ENCODE measurements at regions not wholly inside any gene's neighbourhood (a gene's known extent, or its start where the extent isn't known, plus 50 kb on each side); places are given as distances from the start of the nearest gene placed in this dataset.

- Histone ChIP-seq H3K79me2 (no peaks in the 10 kb centered on the region), H3K9ac (no peak overlapping the region), H3K27me3 (ENCODE audit: control insufficient read depth, insufficient read depth, low read length) (no peaks in the 10 kb centered on the region), H3K4me3 (ENCODE audit: low read depth, low read length) (no peak overlapping the region), H3K36me3 (ENCODE audit: control insufficient read depth, insufficient read depth, low read length) (no peaks in the 10 kb centered on the region), H3K4me1 (no peaks in the 10 kb centered on the region), H2AFZ (no peak overlapping the region), H3K4me2 (ENCODE audit: low read length) (no peak overlapping the region), H3K27ac (no peak overlapping the region), H3K9me3 (ENCODE audit: control insufficient read depth, low read length) (no peaks in the 10 kb centered on the region)
- TF ChIP-seq CTCF (IDR thresholded peaks at IDR 0.05): no peak
Measured at GRCh38 chr1:4309676-4310320, 344.6 kb upstream of the AJAP1 start.

GRCh38 chr1:4310396-4310923 lies 343.9 kb upstream of the AJAP1 start:
- H3K9ac ChIP-seq: no peak overlapping the region
- H3K4me1 ChIP-seq: no peaks in the 10 kb centered on the region
- H3K27ac ChIP-seq: no peak overlapping the region
- no peak for TF ChIP-seq CTCF (IDR thresholded peaks at IDR 0.05)
- H3K27me3 ChIP-seq (ENCODE audit: control insufficient read depth, insufficient read depth, low read length): no peaks in the 10 kb centered on the region
- no peaks in the 10 kb centered on the region for H3K36me3 ChIP-seq (ENCODE audit: control insufficient read depth, insufficient read depth, low read length)
- H3K79me2 ChIP-seq: no peaks in the 10 kb centered on the region
- H2AFZ ChIP-seq: no peak overlapping the region
- H3K4me3 ChIP-seq (ENCODE audit: low read depth, low read length): no peak overlapping the region
- H3K9me3 ChIP-seq (ENCODE audit: control insufficient read depth, low read length): no peaks in the 10 kb centered on the region
- no peak overlapping the region for H3K4me2 ChIP-seq (ENCODE audit: low read length)

GRCh38 chr1:4312024-4312423 lies 342.4 kb upstream of the AJAP1 start:
- H3K36me3 ChIP-seq (ENCODE audit: control insufficient read depth, insufficient read depth, low read length): no peaks in the 10 kb centered on the region
- H3K4me1 ChIP-seq: no peaks in the 10 kb centered on the region
- H3K27ac ChIP-seq: no peak overlapping the region
- H3K9me3 ChIP-seq (ENCODE audit: control insufficient read depth, low read length): no peaks in the 10 kb centered on the region
- H3K4me2 ChIP-seq (ENCODE audit: low read length): no peak overlapping the region
- TF ChIP-seq CTCF (IDR thresholded peaks at IDR 0.05): no peak
- no peaks in the 10 kb centered on the region for H3K27me3 ChIP-seq (ENCODE audit: control insufficient read depth, insufficient read depth, low read length)
- no peak overlapping the region for H3K4me3 ChIP-seq (ENCODE audit: low read depth, low read length)
- H3K79me2 ChIP-seq: no peaks in the 10 kb centered on the region
- no peak overlapping the region for H2AFZ ChIP-seq
- no peak overlapping the region for H3K9ac ChIP-seq

GRCh38 chr1:4315202-4315601 lies 339.2 kb upstream of the AJAP1 start:
- Histone ChIP-seq H2AFZ (no peak overlapping the region), H3K4me2 (ENCODE audit: low read length) (no peak overlapping the region), H3K36me3 (ENCODE audit: control insufficient read depth, insufficient read depth, low read length) (no peaks in the 10 kb centered on the region), H3K27ac (no peak overlapping the region), H3K4me1 (no peaks in the 10 kb centered on the region), H3K79me2 (no peaks in the 10 kb centered on the region), H3K9ac (no peak overlapping the region), H3K27me3 (ENCODE audit: control insufficient read depth, insufficient read depth, low read length) (no peaks in the 10 kb centered on the region), H3K9me3 (ENCODE audit: control insufficient read depth, low read length) (no peaks in the 10 kb centered on the region), H3K4me3 (ENCODE audit: low read depth, low read length) (no peak overlapping the region)
- no peak for TF ChIP-seq CTCF (IDR thresholded peaks at IDR 0.05)

- no peaks in the 10 kb centered on the region for H3K79me2 ChIP-seq
- no peaks in the 10 kb centered on the region for H3K4me1 ChIP-seq
- H3K27me3 ChIP-seq (ENCODE audit: control insufficient read depth, insufficient read depth, low read length): no peaks in the 10 kb centered on the region
- no peak overlapping the region for H3K27ac ChIP-seq
- H2AFZ ChIP-seq: no peak overlapping the region
- H3K9me3 ChIP-seq (ENCODE audit: control insufficient read depth, low read length): no peaks in the 10 kb centered on the region
- H3K4me3 ChIP-seq (ENCODE audit: low read depth, low read length): no peak overlapping the region
- no peaks in the 10 kb centered on the region for H3K36me3 ChIP-seq (ENCODE audit: control insufficient read depth, insufficient read depth, low read length)
- no peak for TF ChIP-seq CTCF (IDR thresholded peaks at IDR 0.05)
- H3K9ac ChIP-seq: no peak overlapping the region
- H3K4me2 ChIP-seq (ENCODE audit: low read length): no peak overlapping the region
Measured at GRCh38 chr1:4317207-4317606, 337.2 kb upstream of the AJAP1 start.

Data from parathyroid adenoma (tissue), 2 donors.